GM19467 (cell line): ENCODE measurements at regions not wholly inside any gene's neighbourhood (a gene's known extent, or its start where the extent isn't known, plus 50 kb on each side); places are given as distances from the start of the nearest gene placed in this dataset.
"Not testable (repeated sequence)": the region's sequence is repeated elsewhere in the genome, so short reads cannot be mapped to it uniquely, and the experiment has no call there.

ENCODE experiments used
- ATAC-seq: cut with Tn5 transposase; IDR thresholded peaks from one replicate; pipeline ENCODE4 v1.9.1; 2021; ENCODE audit warnings: mild to moderate bottlenecking, moderate library complexity; ENCODE audit not compliant: unreplicated experiment

GRCh38 chr1:61028136-61028535, 54.2 kb upstream of the NFIA start:
- no peak for ATAC-seq

- ATAC-seq = not testable (repeated sequence)
Observed at GRCh38 chr1:61018068-61018467, 64.3 kb upstream of the NFIA start.

GRCh38 chr1:61017651-61018050, 64.7 kb upstream of the NFIA start:
- no peak for ATAC-seq

GRCh38 chr1:61013946-61014667, 68.3 kb upstream of the NFIA start:
- ATAC-seq = no peak

GRCh38 chr1:61013189-61013945, 69.0 kb upstream of the NFIA start:
- ATAC-seq = no peak

GRCh38 chr1:61012341-61012761, 70.0 kb upstream of the NFIA start:
- no peak for ATAC-seq

- no peak for ATAC-seq
Observed at GRCh38 chr1:61011561-61012263, 70.6 kb upstream of the NFIA start.

GRCh38 chr1:61007534-61008364, 74.6 kb upstream of the NFIA start:
- no peak for ATAC-seq

- ATAC-seq = no peak
Observed at GRCh38 chr1:61005614-61006580, 76.5 kb upstream of the NFIA start.

GRCh38 chr1:61004262-61005003, 77.9 kb upstream of the NFIA start:
- no peak for ATAC-seq

- no peak for ATAC-seq
Observed at GRCh38 chr1:61000327-61000726, 82.0 kb upstream of the NFIA start.

GRCh38 chr1:60998786-60999185, 83.6 kb upstream of the NFIA start:
- ATAC-seq = no peak

- ATAC-seq = no peak
Observed at GRCh38 chr1:60994828-60995492, 87.4 kb upstream of the NFIA start.

GRCh38 chr1:60994369-60994768, 88.0 kb upstream of the NFIA start:
- ATAC-seq = no peak

- no peak for ATAC-seq
Observed at GRCh38 chr1:60992165-60992564, 90.2 kb upstream of the NFIA start.

- no peak for ATAC-seq
Observed at GRCh38 chr1:60990714-60991090, 91.7 kb upstream of the NFIA start.

GRCh38 chr1:60989749-60990713, 92.3 kb upstream of the NFIA start:
- ATAC-seq = no peak
